K562 (cell line): ENCODE measurements at regions not wholly inside any gene's neighbourhood (a gene's known extent, or its start where the extent isn't known, plus 50 kb on each side); places are given as distances from the start of the nearest gene placed in this dataset.

Experiments
- ATF1 ChIP-seq, 2 experiments: fragments of 450-650 bp in 1 of 2; IDR thresholded peaks; 2 replicates each; pipeline ENCODE4 v1.6.1; 2016; ENCODE audit warnings: missing compliant biosample characterization in 1 of 2, missing genetic modification characterization in 1 of 2
- BCLAF1 ChIP-seq, 2 experiments: fragments of 450-650 bp in 1 of 2; IDR thresholded peaks; 2 replicates each; pipeline ENCODE4 v1.6.1; 2011 to 2017; ENCODE audit warnings: low read depth in 2 of 2, antibody characterized with exemption in 1 of 2, borderline replicate concordance in 1 of 2, low read length in 1 of 2, mild to moderate bottlenecking in 1 of 2, mixed read lengths in 1 of 2; ENCODE audit not compliant: control insufficient read depth in 1 of 2
- CXXC5 ChIP-seq: fragments of 250-450 bp; sonication (Bioruptor Pico); IDR thresholded peaks from 2 replicates; pipeline ENCODE4 v1.8.0; 2022; ENCODE audit warnings: inconsistent platforms, mild to moderate bottlenecking, moderate library complexity
- E2F1 ChIP-seq: sonication (generic); formaldehyde crosslinking; IDR thresholded peaks from 2 replicates; pipeline ENCODE4 v1.8.1; 2023; ENCODE audit warnings: mild to moderate bottlenecking, missing genetic modification reagents, moderate library complexity
- GABPB1 ChIP-seq: sonication (generic); formaldehyde crosslinking; IDR thresholded peaks from 2 replicates; pipeline ENCODE4 v1.8.0; 2022; ENCODE audit warnings: mild to moderate bottlenecking, missing genetic modification reagents
- MLX ChIP-seq, 2 experiments: fragments of 450-650 bp in 1 of 2; sonication (generic) in 1 of 2; formaldehyde crosslinking; conservative IDR thresholded peaks; 2 replicates each; pipeline versions ENCODE4 v1.4.0 to v1.8.1; 2020 to 2022; ENCODE audit warnings: mild to moderate bottlenecking in 1 of 2, missing genetic modification reagents in 1 of 2
- NEUROD1 ChIP-seq: fragments of 150-350 bp; IDR thresholded peaks from 2 replicates; pipeline ENCODE4 v1.6.1; 2014; ENCODE audit warnings: borderline replicate concordance, low read length, low read depth; ENCODE audit not compliant: partially characterized antibody
- NR0B1 ChIP-seq: fragments of 450-650 bp; IDR thresholded peaks from one replicate; pipeline ENCODE4 v1.6.1; 2018; ENCODE audit warnings: mild to moderate bottlenecking, moderate library complexity; ENCODE audit not compliant: partially characterized antibody
- NR2C2 ChIP-seq, 2 experiments: fragments of 200-800 bp in 1 of 2; sonication (Bioruptor generic) in 1 of 2; sonication (generic) in 1 of 2; formaldehyde crosslinking in 1 of 2; IDR thresholded peaks; 2 replicates each; pipeline versions ENCODE4 v1.6.1 to v1.8.0; 2016 to 2022; ENCODE audit warnings: mild to moderate bottlenecking in 1 of 2, missing compliant biosample characterization in 1 of 2, missing genetic modification characterization in 1 of 2, missing genetic modification reagents in 1 of 2
- RCOR1 ChIP-seq, 2 experiments: IDR thresholded peaks; 2 replicates each; pipeline ENCODE4 v1.6.1; 2012; ENCODE audit warnings: low read depth in 2 of 2, low read length in 2 of 2, borderline replicate concordance in 1 of 2, improper control_type of control experiment in 1 of 2
- SAP30 ChIP-seq: fragments of 200-600 bp; sonication (generic); IDR thresholded peaks from 2 replicates; pipeline ENCODE4 v1.6.1; 2012; ENCODE audit warnings: borderline replicate concordance, low read depth, mild to moderate bottlenecking, moderate library complexity, low read length, control low read depth, inconsistent platforms; ENCODE audit not compliant: insufficient read depth, poor library complexity, severe bottlenecking
- SRSF3 ChIP-seq: fragments of 200-400 bp; formaldehyde crosslinking; IDR thresholded peaks from 2 replicates; pipeline ENCODE4 v1.6.1; 2016; ENCODE audit warnings: mild to moderate bottlenecking, low read length, moderate library complexity; ENCODE audit not compliant: insufficient read depth
- TCF3 ChIP-seq: sonication (generic); formaldehyde crosslinking; IDR thresholded peaks from 2 replicates; pipeline ENCODE4 v1.4.0; 2020; ENCODE audit warnings: mild to moderate bottlenecking, missing genetic modification reagents
- ZBTB49 ChIP-seq: sonication (generic); formaldehyde crosslinking; IDR thresholded peaks from 2 replicates; pipeline ENCODE4 v1.8.0; 2022; ENCODE audit warnings: missing genetic modification reagents, mild to moderate bottlenecking, borderline replicate concordance
- ZNF121 ChIP-seq: sonication (generic); formaldehyde crosslinking; conservative IDR thresholded peaks from 2 replicates; pipeline ENCODE4 v1.8.0; 2022; ENCODE audit warnings: missing genetic modification reagents

GRCh38 chr6:14704383-14705271 lies 541.2 kb upstream of the JARID2 start (continued):
- TF ChIP-seq BCLAF1 (IDR thresholded peaks at IDR 0.05; ENCODE audit: borderline replicate concordance in 1 of 2, control insufficient read depth in 1 of 2, low read depth in 2 of 2, low read length in 1 of 2) (no peak), RCOR1 (IDR thresholded peaks at IDR 0.05; ENCODE audit: borderline replicate concordance in 1 of 2, low read depth in 2 of 2, low read length in 2 of 2) (peak in 1 of 2 experiments; percentile 54; a peak in 1 of 4 replicates), ZBTB49 (CRISPR knock-in tag) (no peak), MLX (CRISPR knock-in tag; conservative IDR thresholded peaks at IDR 0.05) (no peak), NR2C2 (CRISPR knock-in tag; IDR thresholded peaks at IDR 0.05) (no peak), NR2C2 (tag; IDR thresholded peaks at IDR 0.05) (no peak), ZNF121 (no peak), NEUROD1 (no peak), E2F1 (CRISPR knock-in tag) (no peak), NR0B1 (no peak), ATF1 (CRISPR knock-in tag; IDR thresholded peaks at IDR 0.05) (no peak), ATF1 (tag; IDR thresholded peaks at IDR 0.05) (0 out of 2 replicates have a peak, but pooled peaks have one; percentile 18), SRSF3 (no peak), GABPB1 (CRISPR knock-in tag) (no peak), CXXC5 (CRISPR knock-in tag) (peak; percentile 58), TCF3 (CRISPR knock-in tag) (no peak), SAP30 (no peak)
